ENCODE measurements at regions not wholly inside any gene's neighbourhood (a gene's known extent, or its start where the extent isn't known, plus 50 kb on each side); places are given as distances from the start of the nearest gene placed in this dataset. TPM values are rescaled to one million over a fixed set of nuclear protein-coding genes. Genes with fewer than 3 reads are reported as not detected.
"Not testable (repeated sequence)": the region's sequence is repeated elsewhere in the genome, so short reads cannot be mapped to it uniquely, and the experiment has no call there.

GRCh38 chr1:79152-79551 lies 372.3 kb downstream of the OR4F29 start:
- H3K27me3 Mint-ChIP-seq (ENCODE audit: insufficient read depth); H3K9me3 Mint-ChIP-seq; H3K27ac Mint-ChIP-seq; DNase-seq; H3K4me1 Mint-ChIP-seq (ENCODE audit: low read depth); H3K4me3 Mint-ChIP-seq; H3K36me3 Mint-ChIP-seq (ENCODE audit: low read depth): not testable (repeated sequence)

- not testable (repeated sequence) for H3K4me1 Mint-ChIP-seq (ENCODE audit: low read depth); DNase-seq; H3K27ac Mint-ChIP-seq; H3K27me3 Mint-ChIP-seq (ENCODE audit: insufficient read depth); H3K9me3 Mint-ChIP-seq; H3K4me3 Mint-ChIP-seq; H3K36me3 Mint-ChIP-seq (ENCODE audit: low read depth)
Observed at GRCh38 chr1:65119-65518, 386.4 kb downstream of the OR4F29 start, which contains the start of gene OR4F5. OR4F5 (plus strand) TSS chr1:65419.

GRCh38 chr1:56014-56531 lies 395.4 kb downstream of the OR4F29 start:
- not testable (repeated sequence) for DNase-seq; H3K9me3 Mint-ChIP-seq; H3K4me3 Mint-ChIP-seq; H3K36me3 Mint-ChIP-seq (ENCODE audit: low read depth); H3K27ac Mint-ChIP-seq; H3K27me3 Mint-ChIP-seq (ENCODE audit: insufficient read depth); H3K4me1 Mint-ChIP-seq (ENCODE audit: low read depth)

- H3K36me3 Mint-ChIP-seq (ENCODE audit: low read depth); H3K4me1 Mint-ChIP-seq (ENCODE audit: low read depth); H3K9me3 Mint-ChIP-seq; H3K4me3 Mint-ChIP-seq; DNase-seq; H3K27me3 Mint-ChIP-seq (ENCODE audit: insufficient read depth); H3K27ac Mint-ChIP-seq: not testable (repeated sequence)
Observed at GRCh38 chr1:53182-53581, 398.3 kb downstream of the OR4F29 start.

- not testable (repeated sequence) for H3K36me3 Mint-ChIP-seq (ENCODE audit: low read depth); H3K27me3 Mint-ChIP-seq (ENCODE audit: insufficient read depth); H3K4me1 Mint-ChIP-seq (ENCODE audit: low read depth); DNase-seq; H3K9me3 Mint-ChIP-seq; H3K4me3 Mint-ChIP-seq; H3K27ac Mint-ChIP-seq
Observed at GRCh38 chr1:41965-42466, 409.5 kb downstream of the OR4F29 start.

GRCh38 chr1:41197-41596 lies 410.3 kb downstream of the OR4F29 start:
- not testable (repeated sequence) for H3K36me3 Mint-ChIP-seq (ENCODE audit: low read depth); H3K4me3 Mint-ChIP-seq; H3K27ac Mint-ChIP-seq; H3K9me3 Mint-ChIP-seq; H3K4me1 Mint-ChIP-seq (ENCODE audit: low read depth); H3K27me3 Mint-ChIP-seq (ENCODE audit: insufficient read depth); DNase-seq

- not testable (repeated sequence) for H3K27ac Mint-ChIP-seq; H3K27me3 Mint-ChIP-seq (ENCODE audit: insufficient read depth); DNase-seq; H3K9me3 Mint-ChIP-seq; H3K36me3 Mint-ChIP-seq (ENCODE audit: low read depth); H3K4me3 Mint-ChIP-seq; H3K4me1 Mint-ChIP-seq (ENCODE audit: low read depth)
Observed at GRCh38 chr1:29183-29582, 422.3 kb downstream of the OR4F29 start.

- DNase-seq; H3K36me3 Mint-ChIP-seq (ENCODE audit: low read depth); H3K4me3 Mint-ChIP-seq; H3K9me3 Mint-ChIP-seq; H3K27me3 Mint-ChIP-seq (ENCODE audit: insufficient read depth); H3K4me1 Mint-ChIP-seq (ENCODE audit: low read depth); H3K27ac Mint-ChIP-seq: not testable (repeated sequence)
Observed at GRCh38 chr1:17298-17697, 434.2 kb downstream of the OR4F29 start.

- H3K27ac Mint-ChIP-seq; H3K36me3 Mint-ChIP-seq (ENCODE audit: low read depth); H3K9me3 Mint-ChIP-seq; DNase-seq; H3K4me3 Mint-ChIP-seq; H3K4me1 Mint-ChIP-seq (ENCODE audit: low read depth); H3K27me3 Mint-ChIP-seq (ENCODE audit: insufficient read depth): not testable (repeated sequence)
Observed at GRCh38 chr1:16025-16424, 435.5 kb downstream of the OR4F29 start.

- not testable (repeated sequence) for H3K36me3 Mint-ChIP-seq (ENCODE audit: low read depth); H3K4me1 Mint-ChIP-seq (ENCODE audit: low read depth); H3K27ac Mint-ChIP-seq; H3K4me3 Mint-ChIP-seq; H3K27me3 Mint-ChIP-seq (ENCODE audit: insufficient read depth); H3K9me3 Mint-ChIP-seq
- peak; percentile 2 for DNase-seq
Observed at GRCh38 chr1:9941-10717, 441.3 kb downstream of the OR4F29 start.

Small RNA genes in the stretch of these regions (microRNA-seq; reads per million reads assigned to microRNA genes)
- not detected for gene MIR6859-1
- not detected for gene MIR6859-2

All from HFFc6 (cell line).